GM19035 (cell line): ENCODE measurements at regions not wholly inside any gene's neighbourhood (a gene's known extent, or its start where the extent isn't known, plus 50 kb on each side); places are given as distances from the start of the nearest gene placed in this dataset.

Experiments used
- ATAC-seq: cut with Tn5 transposase; IDR thresholded peaks from one replicate; pipeline ENCODE4 v1.9.1; 2021; ENCODE audit not compliant: unreplicated experiment

DNA sequence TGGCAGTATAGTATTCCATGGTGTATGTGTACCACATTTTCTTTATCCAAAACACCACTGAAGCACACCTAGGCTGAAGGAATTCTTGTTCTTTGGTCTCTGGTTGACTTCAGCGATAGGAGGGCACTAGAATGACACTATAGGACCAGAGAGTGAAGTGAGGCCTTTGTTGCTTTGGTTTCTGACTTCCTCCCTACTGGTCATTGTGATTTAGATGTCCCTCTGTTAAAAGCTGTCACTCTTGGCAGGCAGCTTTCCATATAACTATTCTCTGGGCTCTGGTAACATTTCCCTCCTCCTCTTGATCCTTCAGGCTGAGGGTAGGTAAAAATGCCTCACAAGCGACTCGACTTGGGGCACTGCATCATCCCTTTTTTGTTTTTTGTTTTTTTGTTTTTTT lies 236.3 kb downstream of the MAFB start:
- ATAC-seq = no peak

DNA sequence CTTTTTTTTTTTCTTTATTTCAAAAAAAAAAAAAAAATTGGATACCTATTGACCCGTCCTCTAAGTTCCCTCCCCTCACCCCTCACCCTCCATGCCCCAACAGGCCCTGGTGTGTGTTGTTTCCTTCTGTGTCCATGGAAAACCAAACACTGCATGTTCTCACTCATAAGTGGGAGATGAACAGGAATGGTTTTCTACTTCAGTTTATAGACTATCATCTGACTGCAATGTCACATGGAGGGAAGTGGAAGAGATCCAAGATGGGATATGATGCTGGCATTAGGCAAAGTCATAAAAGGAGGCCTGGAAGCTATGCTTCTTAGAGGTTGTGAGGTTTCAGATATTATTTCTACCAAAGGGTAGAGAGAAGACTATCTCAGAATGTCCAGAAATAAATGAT lies 237.5 kb downstream of the MAFB start:
- ATAC-seq = no peak

GRCh38 chr20:40449974-40450616 lies 238.9 kb downstream of the MAFB start:
- no peak for ATAC-seq

DNA sequence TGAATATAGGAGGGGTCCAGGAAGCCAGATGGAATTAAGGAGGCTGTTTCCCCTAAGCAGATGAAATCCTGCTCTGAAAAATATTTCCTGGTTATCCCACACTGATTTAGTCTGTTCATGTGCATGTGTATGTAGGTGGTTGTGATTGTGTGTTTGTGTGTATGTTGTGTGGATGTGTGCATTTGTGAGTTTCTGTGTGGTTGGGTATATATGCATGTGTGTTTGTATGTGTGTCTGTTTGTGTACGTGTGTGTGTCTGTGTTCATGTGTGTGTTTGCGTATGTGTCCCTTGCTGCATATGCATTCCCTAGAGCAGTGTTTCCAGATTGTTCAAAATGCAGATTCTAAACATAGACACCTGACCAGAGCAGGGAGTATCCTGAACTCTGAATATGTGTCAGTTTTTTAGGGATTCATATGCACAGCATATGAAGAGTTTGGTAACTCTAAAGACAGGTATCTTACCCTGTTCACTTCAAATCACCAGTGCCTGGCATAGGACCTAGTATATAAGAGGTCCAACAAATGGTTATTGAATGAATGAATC lies 239.8 kb downstream of the MAFB start:
- no peak for ATAC-seq

DNA sequence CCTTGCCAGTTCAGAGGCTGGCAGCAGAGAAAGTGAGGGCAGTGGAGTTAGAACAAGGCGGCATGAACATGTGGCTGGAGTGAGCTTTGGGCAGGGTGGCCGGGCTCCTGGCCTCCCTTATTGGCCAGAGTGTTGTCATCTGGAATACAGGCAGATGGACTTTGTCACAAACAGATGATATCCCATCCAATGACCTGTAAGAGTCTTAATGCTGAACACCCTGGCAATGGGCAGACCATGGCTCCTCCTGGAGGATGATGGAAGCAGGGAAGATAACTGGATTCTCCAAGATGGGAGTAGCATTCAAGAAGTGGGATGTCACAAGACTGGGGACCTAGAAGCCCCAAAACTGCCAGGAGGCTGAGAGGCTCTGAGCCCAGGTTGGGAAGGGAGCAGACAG lies 242.1 kb downstream of the MAFB start:
- no peak for ATAC-seq

DNA sequence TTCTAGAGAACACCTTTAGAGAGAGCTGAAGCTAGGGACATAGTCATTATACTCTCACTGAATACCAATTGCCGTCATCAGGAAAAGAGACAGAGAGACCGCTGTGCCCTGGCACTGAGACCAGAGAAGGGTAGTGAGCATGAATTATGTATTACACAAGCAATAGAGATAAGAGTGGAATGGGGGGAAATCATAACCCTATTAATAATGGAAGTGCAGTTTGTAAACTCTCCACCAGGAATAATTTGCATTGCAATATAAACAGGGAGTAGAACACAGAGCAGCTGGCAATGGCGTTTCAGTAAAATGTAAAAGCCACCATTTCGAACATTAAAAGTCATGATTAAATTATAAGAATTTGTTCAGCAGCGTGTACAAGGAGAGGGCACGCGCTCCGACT lies 244.5 kb downstream of the MAFB start:
- ATAC-seq = no peak

GRCh38 chr20:40443753-40444152 lies 245.3 kb downstream of the MAFB start:
- no peak for ATAC-seq

DNA sequence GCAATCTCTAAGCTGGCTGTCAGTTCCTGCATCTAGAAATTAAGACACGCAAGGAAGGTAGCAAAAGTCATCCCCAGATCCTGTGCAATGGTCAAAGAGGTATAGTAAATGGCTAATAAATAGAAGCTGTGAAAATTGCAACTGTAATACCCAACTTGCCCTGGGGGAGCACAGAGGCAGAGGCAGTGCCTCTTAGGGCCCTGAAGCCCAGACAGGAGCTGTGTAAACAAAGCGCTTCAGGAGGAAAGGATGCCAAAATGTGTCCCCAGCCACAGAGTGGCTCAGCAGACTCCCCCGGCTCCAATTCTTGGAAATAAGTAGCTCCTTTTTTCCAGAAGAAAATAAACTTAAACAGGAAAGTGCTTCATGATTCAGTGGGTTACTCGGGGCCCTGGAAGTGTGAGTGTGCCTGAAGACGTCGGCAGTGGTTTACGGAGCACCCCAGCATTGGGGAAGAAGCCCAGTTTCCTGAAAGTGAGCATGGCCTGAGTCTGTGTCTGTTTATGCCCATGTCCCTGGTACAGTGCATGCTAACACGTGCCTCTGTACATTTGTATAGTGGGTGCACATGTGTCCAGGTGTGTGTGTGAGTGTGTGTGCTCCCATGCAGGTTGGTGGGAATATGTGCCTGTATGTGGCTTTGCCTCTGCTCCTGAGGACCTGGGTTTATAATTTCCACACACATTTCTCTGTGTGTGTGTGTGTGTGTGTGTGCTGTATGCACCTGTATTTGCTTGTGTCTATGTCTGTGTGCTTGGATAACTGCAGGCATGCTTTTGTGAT lies 246.7 kb downstream of the MAFB start:
- ATAC-seq = no peak

- ATAC-seq = no peak
Observed at GRCh38 chr20:40441771-40442170, 247.3 kb downstream of the MAFB start.

DNA sequence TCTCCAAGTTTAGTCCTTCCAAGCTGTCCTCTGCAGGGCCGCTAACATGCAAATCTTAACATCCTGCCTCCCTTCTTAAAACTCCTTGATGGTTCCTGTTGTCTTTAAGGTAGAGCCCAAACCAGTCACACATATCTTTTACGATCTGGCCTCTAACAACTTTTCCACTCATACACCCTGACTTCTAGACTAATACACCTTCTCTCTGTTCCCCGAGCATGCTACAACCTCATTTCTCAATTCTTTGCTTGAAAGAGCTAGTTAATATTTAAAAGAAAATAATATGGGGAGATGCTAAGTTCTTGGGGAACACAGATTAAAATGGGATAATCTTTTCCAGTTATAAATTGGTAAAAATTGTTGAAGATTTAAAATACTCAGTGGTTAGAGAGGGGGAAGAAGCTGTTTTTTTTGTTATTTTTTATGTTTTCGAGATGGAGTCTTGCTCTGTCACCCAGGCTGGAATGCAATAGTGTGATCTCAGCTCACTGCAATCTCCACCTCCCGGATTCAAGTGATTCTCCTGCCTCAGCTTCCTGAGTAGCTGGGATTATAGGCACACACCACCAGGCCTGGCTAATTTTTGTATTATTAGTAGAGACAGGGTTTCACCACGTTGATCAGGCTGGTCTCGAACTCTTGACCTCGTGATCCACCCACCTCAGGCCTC lies 250.7 kb downstream of the MAFB start:
- no peak for ATAC-seq

DNA sequence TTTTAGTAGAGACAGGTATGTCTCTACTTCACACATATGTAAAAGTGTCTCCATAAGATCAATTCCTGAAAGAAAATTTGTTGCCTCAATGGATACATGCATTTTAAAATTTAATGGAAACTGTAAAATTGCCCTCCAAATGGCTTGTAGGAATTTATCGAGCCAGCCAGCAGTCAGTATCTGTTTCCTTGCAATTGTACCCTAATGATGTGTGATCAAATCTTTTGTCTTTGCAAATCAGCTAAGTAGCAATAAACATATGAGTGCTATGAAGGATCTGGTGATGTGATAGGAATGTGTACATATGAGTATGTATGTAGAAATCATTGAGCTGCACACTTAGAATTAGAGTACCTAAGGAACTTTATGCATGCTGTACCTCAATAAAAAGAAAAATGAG lies 253.0 kb downstream of the MAFB start:
- no peak for ATAC-seq

DNA sequence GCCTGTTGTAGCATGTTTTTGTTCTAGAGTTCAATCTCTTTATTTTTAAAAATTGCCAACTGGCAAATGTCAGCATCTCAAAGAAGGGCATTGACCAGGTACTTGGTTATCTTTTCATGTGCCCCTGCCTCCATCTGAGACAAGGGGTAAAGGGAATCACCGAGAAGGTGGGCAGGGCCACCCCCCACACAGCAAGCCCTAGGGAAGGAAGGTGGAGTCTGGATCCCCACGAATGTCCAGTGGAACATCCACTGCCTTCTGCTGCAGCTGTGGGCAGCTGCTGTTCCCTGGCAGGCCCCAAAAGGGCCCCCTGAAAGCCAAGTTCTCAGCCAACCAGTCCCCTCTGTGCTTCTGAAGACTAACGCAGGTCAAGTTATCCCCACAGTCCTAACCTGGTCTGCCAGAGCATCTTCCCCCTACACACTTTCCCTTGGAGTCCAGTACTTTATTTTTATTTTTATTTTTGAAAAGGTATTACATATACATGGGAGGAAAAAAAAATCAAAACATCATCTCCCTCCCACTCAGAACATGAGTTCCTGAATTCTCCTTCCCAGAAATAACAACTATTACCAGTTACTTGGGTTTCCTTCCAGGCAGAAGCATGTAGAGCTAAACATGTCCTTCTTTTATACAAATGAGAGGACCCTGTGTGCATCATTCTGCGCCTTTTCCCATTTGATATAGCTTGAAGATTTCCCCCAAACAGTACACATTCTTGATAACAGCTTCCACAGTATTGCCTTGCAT lies 253.7 kb downstream of the MAFB start:
- ATAC-seq = no peak

DNA sequence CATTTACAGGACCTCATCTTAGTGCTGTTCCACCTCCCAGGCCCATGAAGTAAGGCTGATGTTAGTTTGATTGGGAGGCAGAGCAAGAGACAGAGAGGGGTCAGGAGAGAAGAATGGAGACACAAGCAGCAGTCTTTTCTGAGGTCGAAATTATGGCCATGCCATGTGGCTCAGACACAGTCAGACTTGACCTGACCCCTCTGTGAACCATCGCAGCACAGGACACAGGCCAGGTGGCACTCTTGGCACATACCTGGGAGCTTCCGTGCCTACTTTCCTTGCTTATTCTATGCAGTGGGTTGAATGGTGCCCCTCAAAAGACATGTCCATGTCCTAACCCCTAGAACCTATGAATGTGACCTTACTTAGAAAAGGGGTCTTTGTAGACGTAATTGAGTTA lies 254.9 kb downstream of the MAFB start:
- ATAC-seq = no peak

- ATAC-seq = no peak
Observed at GRCh38 chr20:40433341-40433861, 255.6 kb downstream of the MAFB start.

DNA sequence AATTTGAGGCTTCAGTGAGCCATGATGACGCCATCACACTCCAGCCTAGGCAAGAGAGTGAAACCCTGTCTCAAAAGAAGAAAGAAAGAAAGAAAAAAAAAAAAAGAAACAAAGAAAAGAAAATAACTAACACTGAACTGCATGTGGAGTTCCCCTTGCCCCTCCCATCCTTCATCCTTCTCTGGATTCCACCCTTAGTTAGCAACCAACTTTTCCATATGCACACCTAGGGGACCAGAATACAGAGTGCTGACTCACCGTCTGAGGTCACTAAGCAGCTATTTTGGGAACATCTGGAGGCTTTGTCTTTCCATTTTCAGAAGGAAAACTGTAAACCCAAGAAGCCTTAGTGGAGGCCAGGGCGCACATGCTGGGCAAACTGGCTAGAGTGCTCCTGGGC lies 257.4 kb downstream of the MAFB start:
- no peak for ATAC-seq

DNA sequence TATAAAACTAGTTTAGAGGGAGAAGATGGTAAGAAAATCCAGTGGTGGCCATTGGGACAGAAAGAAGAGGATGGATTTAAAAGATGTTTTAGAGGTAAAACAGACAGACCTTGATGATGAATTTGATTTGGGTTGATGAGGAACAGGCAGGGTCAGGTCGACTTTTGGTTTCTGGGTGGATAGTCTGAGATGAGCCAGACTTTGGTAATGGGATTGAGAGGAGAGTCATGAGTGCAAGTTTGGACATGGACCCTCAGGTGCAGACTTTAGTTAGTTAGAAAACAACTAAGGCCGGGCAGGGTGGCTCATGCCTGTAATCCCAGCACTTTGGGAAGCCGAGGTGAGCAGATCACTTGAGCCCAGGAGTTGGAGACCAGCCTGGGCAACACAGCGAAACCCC lies 257.9 kb downstream of the MAFB start:
- ATAC-seq = no peak

- no peak for ATAC-seq
Observed at GRCh38 chr20:40427026-40427425, 262.0 kb downstream of the MAFB start.

DNA sequence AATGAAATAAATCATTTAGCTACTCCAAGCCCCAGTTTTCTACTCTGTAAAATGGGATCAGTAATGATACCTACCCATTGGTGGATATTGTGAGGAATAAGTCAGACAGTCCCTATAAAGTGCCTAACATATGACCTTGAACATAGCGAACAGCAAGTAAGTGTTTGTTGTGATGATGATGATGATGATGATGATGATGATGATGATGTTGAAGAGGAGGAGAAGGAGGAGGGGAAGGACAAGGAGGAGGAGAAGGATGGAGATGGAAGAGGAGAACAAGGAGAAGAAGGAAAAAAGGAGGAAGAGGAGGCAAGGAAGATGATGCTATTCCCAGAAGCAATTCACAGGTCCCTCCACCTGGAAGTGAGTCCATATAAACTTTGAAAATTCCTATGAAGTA lies 264.3 kb downstream of the MAFB start:
- ATAC-seq = no peak

DNA sequence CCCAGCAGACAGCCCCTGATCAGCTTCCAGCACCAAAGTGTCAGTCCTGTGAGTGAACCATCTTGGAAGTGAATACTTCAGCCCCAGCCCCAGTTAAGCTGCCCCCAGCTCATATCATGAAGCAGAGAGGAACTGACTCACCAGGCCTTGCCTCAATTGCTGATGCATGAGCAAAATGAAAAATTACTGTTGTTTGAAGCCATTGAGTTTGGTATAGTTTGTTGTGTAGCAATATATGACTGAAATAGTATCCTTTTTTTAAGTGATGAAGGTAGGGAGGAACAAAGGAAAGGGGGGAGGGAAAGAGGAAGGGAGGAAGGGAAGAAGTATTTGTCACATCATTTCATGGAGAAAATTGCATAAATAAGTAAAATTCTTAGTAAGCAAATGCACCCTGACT lies 266.4 kb downstream of the MAFB start:
- no peak for ATAC-seq

DNA sequence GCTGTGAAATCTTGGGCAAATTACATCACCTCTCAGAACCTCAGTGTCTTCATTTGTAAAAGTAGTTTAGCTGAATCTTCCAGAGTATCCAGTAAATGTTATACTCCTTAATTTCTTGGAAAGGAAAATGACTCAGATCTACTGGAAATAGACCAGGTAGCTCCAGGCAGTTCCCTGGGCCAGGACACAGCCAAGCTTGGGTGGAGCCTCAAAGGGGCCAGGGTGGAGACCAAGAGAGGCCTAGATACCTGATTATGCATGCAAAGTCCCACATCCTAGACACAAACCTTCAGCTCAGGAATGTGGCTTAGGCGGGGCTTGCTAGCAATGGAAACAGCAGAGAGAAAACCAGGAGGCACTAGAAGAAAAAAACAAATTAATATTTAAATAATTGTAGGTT lies 272.8 kb downstream of the MAFB start:
- ATAC-seq = no peak
